GM12878 (cell line): ENCODE measurements at regions not wholly inside any gene's neighbourhood (a gene's known extent, or its start where the extent isn't known, plus 50 kb on each side); places are given as distances from the start of the nearest gene placed in this dataset.

Experiments
- ATAC-seq: fragments of 200-7000 bp; cut with Tn5 transposase; 3 replicates; pipeline ENCODE4 v1.9.1; 2020; ENCODE audit warnings: mild to moderate bottlenecking, moderate library complexity
- BruUV-seq: library from RNA; stranded (reverse); fragments of 400-500 nt; replicated peaks from 2 replicates; lab custom pipeline; 2021; lab: Mats Ljungman, UMichigan
- CTCF ChIA-PET: fragments of 300-600 bp; sonication (Branson Sonifier 250); formaldehyde crosslinking; extraction: SDS; loops from one replicate; lab custom pipeline; 2021; ENCODE audit warnings: inconsistent platforms; lab: Yijun Ruan, JAX
- POLR2A ChIA-PET: fragments of 350-600 bp; formaldehyde crosslinking; extraction: SDS; loops from one replicate; lab custom pipeline; 2021; ENCODE audit warnings: inconsistent platforms; lab: Charles Lee
- RAD21 ChIA-PET: fragments of 300-600 bp; sonication (Branson Sonifier 250); formaldehyde crosslinking; loops from one replicate; lab custom pipeline; 2023; ENCODE audit warnings: antibody characterized with exemption; ENCODE audit not compliant: unreplicated experiment; lab: Charles Lee
- SMC1A ChIA-PET: fragments of 300-600 bp; sonication (Branson Sonifier 250); formaldehyde crosslinking; loops from one replicate; lab custom pipeline; 2023; ENCODE audit not compliant: unreplicated experiment, uncharacterized antibody; lab: Charles Lee
- DNase-seq: peaks from one replicate; pipeline ENCODE4 v3.0.0-alpha.2; 2011; ENCODE audit warnings: low read depth, low spot score
- FAIRE-seq: peaks from 3 replicates; lab custom pipeline; 2011; peaks lifted over from hg19 to GRCh38; lab: Jason Lieb, UNC
- H2AFZ ChIP-seq: 2 replicates; pipeline ENCODE4 v1.6.0; 2011; ENCODE audit warnings: low read depth, low read length, control low read depth; ENCODE audit not compliant: control insufficient read depth
- H3K27ac ChIP-seq: 2 replicates; pipeline ENCODE4 v1.5.1; 2011; ENCODE audit warnings: control low read depth; ENCODE audit not compliant: control insufficient read depth, insufficient read depth
- H3K27me3 ChIP-seq, 2 experiments: replicated peaks in 1 of 2; 2 replicates each; pipeline versions ENCODE4 v1.6.0 to v1.6.1; 2011; ENCODE audit warnings: low read length in 1 of 2; ENCODE audit not compliant: control insufficient read depth in 2 of 2, insufficient read depth in 2 of 2
- H3K36me3 ChIP-seq, 2 experiments: 2 replicates each; pipeline ENCODE4 v1.5.1; 2011; ENCODE audit warnings: low read length in 1 of 2; ENCODE audit not compliant: control insufficient read depth in 2 of 2, insufficient read depth in 2 of 2
- H3K4me1 ChIP-seq: 2 replicates; pipeline ENCODE4 v1.6.1; 2011; ENCODE audit warnings: mild to moderate bottlenecking, low read length, moderate library complexity, mixed read lengths; ENCODE audit not compliant: control insufficient read depth, insufficient read depth
- H3K4me2 ChIP-seq: 2 replicates; pipeline ENCODE4 v1.6.0; 2011; ENCODE audit warnings: control low read depth; ENCODE audit not compliant: control insufficient read depth, insufficient read depth
- H3K4me3 ChIP-seq: fragments of 200-600 bp; sonication (generic); 2 replicates; pipeline ENCODE4 v1.5.1; 2016
- H3K79me2 ChIP-seq: 2 replicates; pipeline ENCODE4 v1.6.0; 2011; ENCODE audit warnings: low read length; ENCODE audit not compliant: control insufficient read depth, insufficient read depth
- H3K9ac ChIP-seq: 2 replicates; pipeline ENCODE4 v1.8.0; 2011; ENCODE audit warnings: low read length, control low read depth, mixed read lengths; ENCODE audit not compliant: control insufficient read depth, insufficient read depth
- H3K9me3 ChIP-seq: replicated peaks from 3 replicates; pipeline ENCODE4 v1.5.1; 2011; ENCODE audit warnings: mild to moderate bottlenecking, low read length; ENCODE audit not compliant: control insufficient read depth, insufficient read depth
- H4K20me1 ChIP-seq: 2 replicates; pipeline ENCODE4 v1.6.0; 2011; ENCODE audit not compliant: control insufficient read depth, insufficient read depth
- EP300 ChIP-seq, 2 experiments: fragments of 150-350 bp in 1 of 2; IDR thresholded peaks; 2 replicates each; pipeline ENCODE4 v1.6.1; 2011 to 2012; ENCODE audit warnings: low read depth in 2 of 2, low read length in 2 of 2, borderline replicate concordance in 1 of 2, improper control_type of control experiment in 1 of 2, inconsistent platforms in 1 of 2; ENCODE audit not compliant: control insufficient read depth in 1 of 2
- ETV6 ChIP-seq, 2 experiments: fragments of 450-650 bp in 1 of 2; IDR thresholded peaks in 1 of 2; conservative IDR thresholded peaks in 1 of 2; 2 replicates each; pipeline ENCODE4 v1.6.1; 2014; ENCODE audit warnings: antibody characterized with exemption in 1 of 2, borderline replicate concordance in 1 of 2, low read depth in 1 of 2, mild to moderate bottlenecking in 1 of 2, moderate library complexity in 1 of 2
- HDAC6 ChIP-seq: fragments of 200-600 bp; sonication (generic); IDR thresholded peaks from one replicate; pipeline ENCODE4 v1.8.0; 2017; ENCODE audit warnings: antibody characterized with exemption; ENCODE audit not compliant: unreplicated experiment
- IKZF2 ChIP-seq, 2 experiments: fragments of 450-650 bp; IDR thresholded peaks; 2 replicates each; pipeline ENCODE4 v1.6.1; 2017; ENCODE audit warnings: mild to moderate bottlenecking in 2 of 2, moderate library complexity in 2 of 2
- KAT2A ChIP-seq: conservative IDR thresholded peaks from 2 replicates; pipeline ENCODE4 v1.6.1; 2011; ENCODE audit warnings: low read depth, low read length; ENCODE audit not compliant: control insufficient read depth
- MEF2B ChIP-seq: fragments of 450-650 bp; IDR thresholded peaks from 2 replicates; pipeline ENCODE4 v1.6.1; 2018; ENCODE audit warnings: mild to moderate bottlenecking, moderate library complexity; ENCODE audit not compliant: partially characterized antibody, poor library complexity, severe bottlenecking
- NFXL1 ChIP-seq: fragments of 450-650 bp; IDR thresholded peaks from 2 replicates; pipeline ENCODE4 v1.6.1; 2017; ENCODE audit warnings: antibody characterized with exemption, mild to moderate bottlenecking, borderline replicate concordance
- NFYA ChIP-seq: IDR thresholded peaks from 2 replicates; pipeline ENCODE4 v1.6.1; 2011; ENCODE audit warnings: low read depth, mild to moderate bottlenecking, low read length, improper control_type of control experiment, borderline replicate concordance
- NR2C2 ChIP-seq: IDR thresholded peaks from 2 replicates; pipeline ENCODE4 v1.6.1; 2011; ENCODE audit warnings: borderline replicate concordance, low read depth; ENCODE audit not compliant: control insufficient read depth, insufficient read length
- NR2F1 ChIP-seq: fragments of 450-650 bp; conservative IDR thresholded peaks from 2 replicates; pipeline ENCODE4 v1.6.1; 2017; ENCODE audit warnings: mild to moderate bottlenecking
- POLR2A ChIP-seq: IDR thresholded peaks from 2 replicates; pipeline ENCODE4 v1.6.1; 2011; ENCODE audit warnings: low read depth, mild to moderate bottlenecking, low read length
- RCOR1 ChIP-seq: conservative IDR thresholded peaks from 2 replicates; pipeline ENCODE4 v1.6.1; 2012; ENCODE audit warnings: low read depth, low read length, improper control_type of control experiment
- SUPT20H ChIP-seq: IDR thresholded peaks from 2 replicates; pipeline ENCODE4 v1.6.1; 2011; ENCODE audit warnings: low read depth, mild to moderate bottlenecking, low read length, moderate library complexity, borderline replicate concordance; ENCODE audit not compliant: control insufficient read depth
- TCF12 ChIP-seq: IDR thresholded peaks from 2 replicates; pipeline ENCODE4 v1.6.1; 2011; ENCODE audit warnings: low read depth, mild to moderate bottlenecking, low read length
- ZBED1 ChIP-seq: IDR thresholded peaks from 2 replicates; pipeline ENCODE4 v1.6.1; 2016; ENCODE audit warnings: borderline replicate concordance
- ZZZ3 ChIP-seq: IDR thresholded peaks from 2 replicates; pipeline ENCODE4 v1.6.1; 2011; ENCODE audit warnings: low read depth; ENCODE audit not compliant: control insufficient read depth, insufficient read length
- WGBS: methylation state at CpG from one replicate; pipeline ENCODE4 v1.1.6; 2016; ENCODE audit warnings: low lambda C conversion rate; ENCODE audit not compliant: insufficient replicate concordance, insufficient coverage; ENCODE audit errors: missing lambda C conversion rate; 5-methylcytosine and 5-hydroxymethylcytosine counted together
- in situ Hi-C: fragments of 300-500 bp; cut with MboI; formaldehyde crosslinking; loops from 9 replicates; pipeline ENCODE4 v1.14.3; 2018; ENCODE audit warnings: mixed read lengths
- intact Hi-C: fragments of 100-400 bp; cut with micrococcal nuclease; formaldehyde crosslinking; loops from one replicate; pipeline ENCODE4 v1.14.2; 2022; ENCODE audit not compliant: unreplicated experiment
- TF ChIP-seq, protein P1 (sequence below): IDR thresholded peaks from 2 replicates; pipeline ENCODE4 v1.6.1; 2012; ENCODE audit warnings: low read depth, low read length, improper control_type of control experiment
- TF ChIP-seq, protein P2 (sequence below): IDR thresholded peaks from 2 replicates; pipeline ENCODE4 v1.6.1; 2011; ENCODE audit warnings: low read depth, low read length, improper control_type of control experiment, borderline replicate concordance
- TF ChIP-seq, protein P3 (sequence below): IDR thresholded peaks from 2 replicates; pipeline ENCODE4 v1.6.1; 2011; ENCODE audit warnings: borderline replicate concordance, low read depth, mild to moderate bottlenecking, moderate library complexity, mixed read lengths, low read length; ENCODE audit not compliant: insufficient read depth; ENCODE audit errors: extremely low read length
- TF ChIP-seq, protein P4 (sequence below), 3 experiments: IDR thresholded peaks in 2 of 3; conservative IDR thresholded peaks in 1 of 3; 2 replicates each; pipeline ENCODE4 v1.5.1; 2011; ENCODE audit warnings: low read depth in 3 of 3, low read length in 3 of 3, mild to moderate bottlenecking in 3 of 3, control low read depth in 2 of 3, moderate library complexity in 2 of 3, inconsistent platforms in 1 of 3, mixed read lengths in 1 of 3; ENCODE audit not compliant: control insufficient read depth in 2 of 3, insufficient read depth in 1 of 3; ENCODE audit errors: extremely low read depth in 1 of 3

DNA sequence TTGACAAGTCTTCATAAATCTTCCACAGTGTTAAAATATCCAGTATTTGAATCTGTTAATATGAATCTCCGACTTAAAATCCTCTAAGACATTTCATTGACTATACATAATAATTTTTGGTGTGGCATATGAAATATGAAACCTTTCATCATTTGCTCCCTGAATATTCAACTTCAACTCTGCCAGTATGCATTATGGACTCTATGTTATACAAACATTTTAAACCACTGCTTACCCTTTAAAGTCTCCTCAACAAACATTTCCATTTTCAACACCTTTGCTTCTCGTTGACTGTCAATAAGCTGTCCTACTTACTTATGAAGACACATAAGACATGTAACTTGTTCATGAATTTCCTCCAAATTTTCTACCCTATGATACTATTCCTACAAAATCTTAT, 579.4 kb upstream of the SLITRK6 start:
- no peak for FAIRE-seq

More for the DNA sequence above, 579.4 kb upstream of the SLITRK6 start:
- TF ChIP-seq IKZF2 (IDR thresholded peaks at IDR 0.05) (no peak), ZZZ3 (no peak), HDAC6 (no peak), ZBED1 (no peak), NR2C2 (no peak), KAT2A (no peak), MEF2B (no peak), EP300 (IDR thresholded peaks at IDR 0.05; ENCODE audit: borderline replicate concordance in 1 of 2, control insufficient read depth in 1 of 2, low read depth in 2 of 2, low read length in 2 of 2) (no peak), NFXL1 (no peak), ETV6 (conservative IDR thresholded peaks at IDR 0.05 in 1 of 2, IDR thresholded peaks at IDR 0.05 in 1 of 2; ENCODE audit: borderline replicate concordance in 1 of 2, low read depth in 1 of 2) (no peak), NR2F1 (no peak), SUPT20H (no peak), TCF12 (no peak), RCOR1 (no peak), POLR2A (no peak), NFYA (no peak)
- TF ChIP-seq, protein P1, sequence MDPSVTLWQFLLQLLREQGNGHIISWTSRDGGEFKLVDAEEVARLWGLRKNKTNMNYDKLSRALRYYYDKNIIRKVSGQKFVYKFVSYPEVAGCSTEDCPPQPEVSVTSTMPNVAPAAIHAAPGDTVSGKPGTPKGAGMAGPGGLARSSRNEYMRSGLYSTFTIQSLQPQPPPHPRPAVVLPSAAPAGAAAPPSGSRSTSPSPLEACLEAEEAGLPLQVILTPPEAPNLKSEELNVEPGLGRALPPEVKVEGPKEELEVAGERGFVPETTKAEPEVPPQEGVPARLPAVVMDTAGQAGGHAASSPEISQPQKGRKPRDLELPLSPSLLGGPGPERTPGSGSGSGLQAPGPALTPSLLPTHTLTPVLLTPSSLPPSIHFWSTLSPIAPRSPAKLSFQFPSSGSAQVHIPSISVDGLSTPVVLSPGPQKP = no peak
- TF ChIP-seq, protein P2, sequence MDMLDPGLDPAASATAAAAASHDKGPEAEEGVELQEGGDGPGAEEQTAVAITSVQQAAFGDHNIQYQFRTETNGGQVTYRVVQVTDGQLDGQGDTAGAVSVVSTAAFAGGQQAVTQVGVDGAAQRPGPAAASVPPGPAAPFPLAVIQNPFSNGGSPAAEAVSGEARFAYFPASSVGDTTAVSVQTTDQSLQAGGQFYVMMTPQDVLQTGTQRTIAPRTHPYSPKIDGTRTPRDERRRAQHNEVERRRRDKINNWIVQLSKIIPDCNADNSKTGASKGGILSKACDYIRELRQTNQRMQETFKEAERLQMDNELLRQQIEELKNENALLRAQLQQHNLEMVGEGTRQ = no peak
- TF ChIP-seq, protein P3, sequence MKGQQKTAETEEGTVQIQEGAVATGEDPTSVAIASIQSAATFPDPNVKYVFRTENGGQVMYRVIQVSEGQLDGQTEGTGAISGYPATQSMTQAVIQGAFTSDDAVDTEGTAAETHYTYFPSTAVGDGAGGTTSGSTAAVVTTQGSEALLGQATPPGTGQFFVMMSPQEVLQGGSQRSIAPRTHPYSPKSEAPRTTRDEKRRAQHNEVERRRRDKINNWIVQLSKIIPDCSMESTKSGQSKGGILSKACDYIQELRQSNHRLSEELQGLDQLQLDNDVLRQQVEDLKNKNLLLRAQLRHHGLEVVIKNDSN = no peak
- TF ChIP-seq, protein P4, sequence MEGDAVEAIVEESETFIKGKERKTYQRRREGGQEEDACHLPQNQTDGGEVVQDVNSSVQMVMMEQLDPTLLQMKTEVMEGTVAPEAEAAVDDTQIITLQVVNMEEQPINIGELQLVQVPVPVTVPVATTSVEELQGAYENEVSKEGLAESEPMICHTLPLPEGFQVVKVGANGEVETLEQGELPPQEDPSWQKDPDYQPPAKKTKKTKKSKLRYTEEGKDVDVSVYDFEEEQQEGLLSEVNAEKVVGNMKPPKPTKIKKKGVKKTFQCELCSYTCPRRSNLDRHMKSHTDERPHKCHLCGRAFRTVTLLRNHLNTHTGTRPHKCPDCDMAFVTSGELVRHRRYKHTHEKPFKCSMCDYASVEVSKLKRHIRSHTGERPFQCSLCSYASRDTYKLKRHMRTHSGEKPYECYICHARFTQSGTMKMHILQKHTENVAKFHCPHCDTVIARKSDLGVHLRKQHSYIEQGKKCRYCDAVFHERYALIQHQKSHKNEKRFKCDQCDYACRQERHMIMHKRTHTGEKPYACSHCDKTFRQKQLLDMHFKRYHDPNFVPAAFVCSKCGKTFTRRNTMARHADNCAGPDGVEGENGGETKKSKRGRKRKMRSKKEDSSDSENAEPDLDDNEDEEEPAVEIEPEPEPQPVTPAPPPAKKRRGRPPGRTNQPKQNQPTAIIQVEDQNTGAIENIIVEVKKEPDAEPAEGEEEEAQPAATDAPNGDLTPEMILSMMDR (IDR thresholded peaks at IDR 0.05 in 2 of 3, conservative IDR thresholded peaks at IDR 0.05 in 1 of 3; ENCODE audit: control insufficient read depth in 2 of 3, extremely low read depth in 1 of 3, insufficient read depth in 1 of 3, low read depth in 3 of 3, low read length in 3 of 3) = no peak
- no TSS peak for BruUV-seq
- Histone ChIP-seq H3K27me3 (no peaks in the 10 kb centered on the region), H3K79me2 (no peaks in the 10 kb centered on the region), H3K4me3 (no peak overlapping the region), H3K4me1 (no peaks in the 10 kb centered on the region), H2AFZ (no peak overlapping the region), H3K27ac (no peak overlapping the region), H4K20me1 (no peaks in the 10 kb centered on the region), H3K36me3 (no peaks in the 10 kb centered on the region), H3K4me2 (no peak overlapping the region), H3K9ac (no peak overlapping the region), H3K9me3 (no peaks in the 10 kb centered on the region)
- intact Hi-C loops = no loop called here
- ChIA-PET SMC1A (no interaction called here), CTCF (no interaction called here), POLR2A (no interaction called here), RAD21 (no interaction called here)
- 0% methylated on average over 2 of the region's 2 CpGs for WGBS
- DNase-seq (no peak), ATAC-seq (no peak)
- in situ Hi-C loops = no loop called here
